A673 (cell line): ENCODE measurements at regions not wholly inside any gene's neighbourhood (a gene's known extent, or its start where the extent isn't known, plus 50 kb on each side); places are given as distances from the start of the nearest gene placed in this dataset.

Experiments used
- CTCF ChIP-seq: fragments of 300-800, 200-600 bp; sonication (generic); conservative IDR thresholded peaks from 2 replicates; pipeline ENCODE4 v1.5.1; 2017; ENCODE audit warnings: low read depth, mild to moderate bottlenecking, antibody characterized with exemption, low read length, moderate library complexity, mixed read lengths
- EZH2 ChIP-seq: fragments of 200-600 bp; sonication (generic); IDR thresholded peaks from 2 replicates; pipeline ENCODE4 v1.6.1; 2017; ENCODE audit warnings: borderline replicate concordance, low read depth, mild to moderate bottlenecking, mixed read lengths, antibody characterized with exemption, low read length; ENCODE audit not compliant: poor library complexity, severe bottlenecking

- TF ChIP-seq CTCF: no peak
- TF ChIP-seq EZH2: no peak
Measured at GRCh38 chr11:131297441-131297840, 73.0 kb upstream of the NTM start.
